PC-9 (cell line): ENCODE measurements at regions not wholly inside any gene's neighbourhood (a gene's known extent, or its start where the extent isn't known, plus 50 kb on each side); places are given as distances from the start of the nearest gene placed in this dataset.

Source experiments
- BruUV-seq: library from RNA; stranded (reverse); fragments of 400-500 nt; replicated peaks from 2 replicates; lab custom pipeline; 2021; lab: Mats Ljungman, UMichigan
- CTCF ChIA-PET: fragments of 300-600 bp; sonication (Branson Sonifier 250); formaldehyde crosslinking; loops from one replicate; lab custom pipeline; 2022; ENCODE audit warnings: antibody characterized with exemption; lab: Charles Lee
- POLR2A ChIA-PET: fragments of 300-600 bp; sonication (Branson Sonifier 250); formaldehyde crosslinking; loops from one replicate; lab custom pipeline; 2022; ENCODE audit warnings: antibody characterized with exemption; ENCODE audit not compliant: unreplicated experiment; lab: Charles Lee
- DNase-seq, 2 experiments: peaks; one replicate each; pipeline versions ENCODE4 v3.0.0 to v3.0.0-alpha.2; 2015 to 2022; ENCODE audit warnings: mixed read lengths in 1 of 2
- H2AFZ ChIP-seq: fragments of 200-600 bp; sonication (generic); 2 replicates; pipeline ENCODE4 v1.8.1; 2017; ENCODE audit warnings: antibody characterized with exemption
- H3F3A ChIP-seq: fragments of 200-600 bp; sonication (generic); 2 replicates; pipeline ENCODE4 v1.8.1; 2017; ENCODE audit warnings: antibody characterized with exemption, mild to moderate bottlenecking, low read depth; ENCODE audit not compliant: insufficient read depth
- H3K27ac ChIP-seq: fragments of 200-600 bp; sonication (generic); 2 replicates; pipeline ENCODE4 v1.6.1; 2016; ENCODE audit warnings: mixed run types
- H3K27me3 ChIP-seq: fragments of 200-600 bp; sonication (generic); 2 replicates; pipeline ENCODE4 v1.6.1; 2016; ENCODE audit warnings: low read depth, mixed run types; ENCODE audit not compliant: insufficient read depth
- H3K36me3 ChIP-seq: fragments of 200-600 bp; sonication (generic); 2 replicates; pipeline ENCODE4 v1.6.1; 2016; ENCODE audit warnings: low read depth, mixed run types
- H3K4me1 ChIP-seq: fragments of 200-600 bp; sonication (generic); replicated peaks from 2 replicates; pipeline ENCODE4 v1.6.1; 2016; ENCODE audit warnings: mixed run types; ENCODE audit not compliant: insufficient read depth
- H3K4me2 ChIP-seq: fragments of 200-600 bp; sonication (generic); 2 replicates; pipeline ENCODE4 v1.6.1; 2017; ENCODE audit warnings: mixed run types
- H3K4me3 ChIP-seq: fragments of 200-600 bp; sonication (generic); 2 replicates; pipeline ENCODE4 v1.6.1; 2016; ENCODE audit warnings: mixed run types
- H3K79me2 ChIP-seq: fragments of 200-600 bp; sonication (generic); 2 replicates; pipeline ENCODE4 v1.6.1; 2017; ENCODE audit warnings: low read depth, mixed run types
- H3K9me2 ChIP-seq: fragments of 200-600 bp; sonication (generic); 2 replicates; pipeline ENCODE4 v1.8.1; 2017; ENCODE audit warnings: mild to moderate bottlenecking; ENCODE audit not compliant: insufficient read depth
- H3K9me3 ChIP-seq: fragments of 200-600 bp; sonication (generic); 2 replicates; pipeline ENCODE4 v1.8.1; 2016; ENCODE audit warnings: low read depth; ENCODE audit not compliant: insufficient read depth
- H4K20me1 ChIP-seq: fragments of 200-600 bp; sonication (generic); 2 replicates; pipeline ENCODE4 v1.8.1; 2017; ENCODE audit not compliant: insufficient read depth
- EZH2 ChIP-seq: fragments of 200-600 bp; sonication (generic); IDR thresholded peaks from 2 replicates; pipeline ENCODE4 v1.8.0; 2017; ENCODE audit warnings: antibody characterized with exemption, low read depth
- intact Hi-C: fragments of 100-400 bp; cut with micrococcal nuclease; formaldehyde crosslinking; loops from one replicate; pipeline ENCODE4 v1.10.0; 2022; ENCODE audit not compliant: unreplicated experiment
- TF ChIP-seq, protein P1 (sequence below): fragments of 200-600 bp; sonication (generic); conservative IDR thresholded peaks from 2 replicates; pipeline ENCODE4 v1.6.1; 2017; ENCODE audit warnings: mixed run types, antibody characterized with exemption, mild to moderate bottlenecking, moderate library complexity

DNA sequence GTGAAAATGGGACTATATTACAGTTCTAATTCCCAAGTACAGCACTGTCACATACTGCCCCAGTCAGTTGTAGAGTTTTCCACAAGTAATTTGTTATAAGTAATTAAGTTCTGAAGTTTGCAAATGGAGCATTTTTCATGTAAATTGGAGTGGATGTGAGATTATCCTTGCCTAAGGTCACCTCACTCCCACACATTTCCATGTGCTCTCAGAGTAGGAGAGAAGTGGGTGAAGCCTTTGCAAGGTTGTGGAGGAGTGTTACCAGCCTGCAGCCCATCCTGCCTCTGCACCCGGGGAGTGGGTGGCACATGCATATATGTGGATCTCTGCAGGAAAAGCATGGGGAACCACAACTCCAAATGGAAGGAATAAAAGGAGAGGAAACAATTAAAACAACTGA, 169.8 kb downstream of the CD47 start:
- intact Hi-C loops, result loop anchor here (10.0 kb wide), 1 partner anchor 346 kb away; no protein-coding TSS in a partner anchor
- no peaks in the 10 kb centered on the region for H3K9me2 ChIP-seq
- POLR2A ChIA-PET, result no interaction called here
- CTCF ChIA-PET, result no interaction called here
- H2AFZ ChIP-seq, result no peak overlapping the region
- H3K27me3 ChIP-seq, result no peaks in the 10 kb centered on the region
- DNase-seq, result no peak
- H3K4me1 ChIP-seq, result no peaks in the 10 kb centered on the region
- no peaks in the 10 kb centered on the region for H3K36me3 ChIP-seq
- H4K20me1 ChIP-seq, result no peaks in the 10 kb centered on the region
- H3K4me3 ChIP-seq, result no peak overlapping the region
- no peaks in the 10 kb centered on the region for H3K79me2 ChIP-seq
- no peaks in the 10 kb centered on the region for H3K9me3 ChIP-seq
- TF ChIP-seq EZH2, result no peak
- TF ChIP-seq, protein P1, sequence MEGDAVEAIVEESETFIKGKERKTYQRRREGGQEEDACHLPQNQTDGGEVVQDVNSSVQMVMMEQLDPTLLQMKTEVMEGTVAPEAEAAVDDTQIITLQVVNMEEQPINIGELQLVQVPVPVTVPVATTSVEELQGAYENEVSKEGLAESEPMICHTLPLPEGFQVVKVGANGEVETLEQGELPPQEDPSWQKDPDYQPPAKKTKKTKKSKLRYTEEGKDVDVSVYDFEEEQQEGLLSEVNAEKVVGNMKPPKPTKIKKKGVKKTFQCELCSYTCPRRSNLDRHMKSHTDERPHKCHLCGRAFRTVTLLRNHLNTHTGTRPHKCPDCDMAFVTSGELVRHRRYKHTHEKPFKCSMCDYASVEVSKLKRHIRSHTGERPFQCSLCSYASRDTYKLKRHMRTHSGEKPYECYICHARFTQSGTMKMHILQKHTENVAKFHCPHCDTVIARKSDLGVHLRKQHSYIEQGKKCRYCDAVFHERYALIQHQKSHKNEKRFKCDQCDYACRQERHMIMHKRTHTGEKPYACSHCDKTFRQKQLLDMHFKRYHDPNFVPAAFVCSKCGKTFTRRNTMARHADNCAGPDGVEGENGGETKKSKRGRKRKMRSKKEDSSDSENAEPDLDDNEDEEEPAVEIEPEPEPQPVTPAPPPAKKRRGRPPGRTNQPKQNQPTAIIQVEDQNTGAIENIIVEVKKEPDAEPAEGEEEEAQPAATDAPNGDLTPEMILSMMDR, result no peak
- no peaks in the 10 kb centered on the region for H3F3A ChIP-seq
- H3K27ac ChIP-seq, result no peak overlapping the region
- no peak overlapping the region for H3K4me2 ChIP-seq
- no TSS peak for BruUV-seq

DNA sequence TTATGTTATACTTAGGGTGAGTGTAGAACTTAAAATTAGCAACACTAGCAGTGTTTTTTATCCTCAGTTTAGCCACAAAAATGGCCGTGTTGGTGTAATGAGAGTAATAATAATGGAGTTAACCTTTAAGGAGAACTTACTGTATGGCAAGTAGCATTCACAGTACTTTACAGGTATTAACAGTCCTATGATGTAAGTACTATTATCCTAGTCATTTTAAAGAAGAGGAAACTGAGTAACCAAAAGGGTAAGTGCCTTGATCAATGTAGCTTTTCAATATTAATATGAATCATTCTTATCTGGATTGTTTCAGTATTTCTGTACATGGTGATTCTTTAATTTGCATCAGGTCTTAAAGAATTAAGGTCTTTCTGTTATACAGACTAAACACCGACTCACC, 170.3 kb downstream of the CD47 start:
- Histone ChIP-seq H3K4me2 (no peak overlapping the region), H2AFZ (no peak overlapping the region), H3K27me3 (no peaks in the 10 kb centered on the region), H3K4me3 (no peak overlapping the region), H3K27ac (no peak overlapping the region), H3F3A (no peaks in the 10 kb centered on the region), H4K20me1 (no peaks in the 10 kb centered on the region), H3K9me3 (no peaks in the 10 kb centered on the region), H3K36me3 (no peaks in the 10 kb centered on the region), H3K79me2 (no peaks in the 10 kb centered on the region), H3K9me2 (no peaks in the 10 kb centered on the region), H3K4me1 (no peaks in the 10 kb centered on the region)
- CTCF ChIA-PET, result no interaction called here
- POLR2A ChIA-PET, result no interaction called here
- TF ChIP-seq, protein P1, result no peak
- no peak for TF ChIP-seq EZH2
- BruUV-seq, result no TSS peak
- intact Hi-C loops, result loop anchor here (10.0 kb wide), 1 partner anchor 346 kb away; no protein-coding TSS in a partner anchor
- DNase-seq, result no peak

DNA sequence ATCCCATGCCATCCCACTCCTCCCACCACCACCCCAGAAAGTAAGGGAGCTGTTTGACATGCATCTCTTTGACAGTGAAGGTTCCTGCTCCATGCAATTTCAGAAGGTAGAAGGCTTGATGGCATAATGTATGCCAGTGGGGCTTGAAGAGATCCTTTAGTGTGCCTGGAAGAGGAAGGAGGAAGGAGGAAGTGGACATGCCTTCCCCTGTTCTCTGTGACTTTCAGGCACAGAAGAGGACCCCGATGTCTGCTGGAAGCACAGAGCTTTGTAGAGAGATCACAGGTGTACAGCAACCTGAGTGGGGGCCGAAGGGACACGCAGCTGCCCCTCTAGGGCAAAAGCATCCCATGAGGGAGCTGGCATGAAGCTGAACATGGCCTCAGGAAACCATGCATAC, 171.6 kb downstream of the CD47 start:
- no peak for DNase-seq
- H3K4me2 ChIP-seq, result no peak overlapping the region
- H3F3A ChIP-seq, result no peaks in the 10 kb centered on the region
- no peak for TF ChIP-seq EZH2
- TF ChIP-seq, protein P1, result no peak
- intact Hi-C loops, result no loop called here
- BruUV-seq, result no TSS peak
- H3K27me3 ChIP-seq, result no peaks in the 10 kb centered on the region
- H3K79me2 ChIP-seq, result no peaks in the 10 kb centered on the region
- ChIA-PET POLR2A (interaction anchor here (0.5 kb wide), 1 partner anchor 275 kb away, joined by 7 read pairs; no protein-coding TSS in a partner anchor), CTCF (no interaction called here)
- no peak overlapping the region for H2AFZ ChIP-seq
- H3K4me3 ChIP-seq, result no peak overlapping the region
- no peaks in the 10 kb centered on the region for H3K36me3 ChIP-seq
- H4K20me1 ChIP-seq, result no peaks in the 10 kb centered on the region
- H3K9me3 ChIP-seq, result no peaks in the 10 kb centered on the region
- no peaks in the 10 kb centered on the region for H3K9me2 ChIP-seq
- H3K4me1 ChIP-seq, result no peaks in the 10 kb centered on the region
- H3K27ac ChIP-seq, result no peak overlapping the region
